GM19099 (cell line): ENCODE measurements at regions not wholly inside any gene's neighbourhood (a gene's known extent, or its start where the extent isn't known, plus 50 kb on each side); places are given as distances from the start of the nearest gene placed in this dataset.

Experiments used
- POLR2A ChIP-seq: IDR thresholded peaks from 3 replicates; pipeline ENCODE4 v1.6.1; 2011; ENCODE audit warnings: low read depth; ENCODE audit not compliant: insufficient read length; ENCODE audit errors: extremely low read depth

DNA sequence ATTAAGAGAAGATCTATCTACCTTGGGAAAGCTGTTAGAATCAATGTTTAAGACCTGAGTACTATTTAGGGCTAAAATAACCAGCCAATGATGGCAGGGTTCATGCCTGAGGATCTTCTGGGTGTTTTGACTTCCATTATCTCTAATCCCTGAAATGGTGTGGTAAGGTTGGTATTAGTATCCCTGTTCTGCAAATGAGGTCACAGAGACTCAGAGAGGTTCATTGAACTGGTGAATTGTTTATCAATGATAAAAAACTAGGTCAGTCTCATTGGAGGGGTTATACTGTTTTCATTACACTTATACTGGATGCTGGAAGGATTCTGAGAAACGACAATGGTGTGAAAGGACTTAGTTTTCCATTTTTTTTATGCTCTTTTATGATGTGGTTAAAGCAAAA is 264.8 kb downstream of the KLF5 start:
- TF ChIP-seq POLR2A, result no peak

DNA sequence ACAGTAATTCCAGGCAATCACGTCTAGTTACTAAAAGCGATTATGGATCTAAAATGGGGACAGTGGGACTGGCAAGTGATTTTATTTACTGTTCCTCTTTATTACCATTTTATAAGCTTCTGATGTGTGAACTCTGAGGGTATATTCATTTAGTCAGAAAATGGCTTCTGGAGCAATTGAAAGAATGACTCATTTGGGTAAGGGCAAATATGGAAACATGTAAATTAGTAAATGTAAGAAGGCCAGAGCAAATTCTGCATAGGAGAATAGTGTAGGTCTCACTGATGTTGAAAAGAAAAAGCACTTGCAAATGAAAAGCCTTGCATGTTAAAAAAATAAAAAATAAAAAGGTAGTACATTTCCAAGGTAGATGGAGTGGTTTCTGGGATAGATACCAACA is 262.2 kb downstream of the KLF5 start:
- TF ChIP-seq POLR2A, result no peak

DNA sequence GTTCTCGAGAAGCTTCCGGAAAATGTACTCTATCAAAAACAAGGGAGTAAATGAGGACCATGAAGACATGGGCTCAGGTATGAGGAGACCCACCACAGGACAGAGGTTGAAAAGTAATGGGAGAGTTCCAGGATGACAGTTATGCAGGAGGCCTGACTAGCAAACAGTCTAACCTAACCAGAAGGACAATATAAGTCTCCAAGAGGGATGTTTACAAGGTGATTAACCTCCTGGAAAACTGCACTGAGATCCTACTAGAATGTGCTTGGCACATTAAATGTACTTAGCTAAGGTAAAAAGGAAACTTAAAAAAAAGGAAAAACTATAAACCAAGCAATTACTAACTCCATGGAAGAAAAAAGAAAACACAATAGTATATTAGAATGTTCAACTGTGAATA is 258.3 kb downstream of the KLF5 start:
- TF ChIP-seq POLR2A, result no peak

DNA sequence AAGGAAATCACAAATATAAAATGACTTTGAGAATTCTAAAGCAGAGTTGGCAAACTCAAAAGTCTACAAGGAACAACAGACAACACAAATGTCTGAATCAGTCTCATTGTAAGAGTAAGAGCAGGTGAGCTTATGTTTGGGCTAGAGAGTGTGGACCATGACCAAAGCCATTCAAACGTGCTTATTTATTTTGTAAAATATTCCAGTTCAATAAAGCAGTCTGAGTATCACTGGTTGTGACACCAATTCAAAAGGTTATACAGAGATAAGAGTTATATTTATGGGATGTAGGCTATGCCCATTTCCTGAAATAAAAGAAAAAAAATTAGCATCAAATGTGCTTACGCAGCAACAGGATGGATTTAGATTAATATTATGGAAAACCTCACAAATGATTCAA is 251.6 kb downstream of the KLF5 start:
- no peak for TF ChIP-seq POLR2A

DNA sequence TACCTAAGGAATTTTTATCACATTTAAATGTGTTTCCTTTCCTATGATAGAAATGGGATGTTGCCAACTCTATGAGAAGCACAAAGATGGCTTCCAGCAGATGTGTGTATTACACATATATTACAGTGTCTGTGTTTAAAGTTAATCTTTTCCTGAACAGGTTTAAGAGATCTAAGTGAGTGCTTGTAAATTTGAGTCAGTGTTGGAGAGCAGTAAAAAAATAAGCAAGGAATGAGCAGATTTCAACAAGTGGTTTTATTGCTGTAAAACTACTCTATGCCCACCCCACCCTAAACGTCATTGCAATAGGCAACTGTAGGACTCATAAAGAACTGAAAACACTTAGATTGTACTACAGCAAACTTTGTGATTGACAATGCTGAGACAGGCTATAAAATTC is 248.7 kb downstream of the KLF5 start:
- no peak for TF ChIP-seq POLR2A

DNA sequence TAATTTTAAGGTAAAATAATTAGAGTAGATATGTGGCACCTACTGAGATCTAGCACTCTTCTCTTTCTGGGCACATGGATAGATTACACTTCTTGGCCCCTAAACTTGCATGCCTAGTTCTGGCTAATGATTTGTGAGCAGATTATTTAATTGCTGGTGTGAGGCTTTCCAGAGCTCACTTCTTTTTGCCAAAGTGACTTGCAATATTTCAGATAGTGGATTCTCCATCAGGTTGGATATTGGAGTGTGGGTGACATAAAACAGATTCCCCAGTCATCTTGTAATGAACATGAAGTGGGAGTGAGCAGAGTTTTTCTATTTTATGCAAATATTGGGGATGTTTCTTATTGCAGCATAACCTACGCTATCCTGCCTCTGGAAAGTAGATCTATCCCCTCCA is 247.9 kb downstream of the KLF5 start:
- TF ChIP-seq POLR2A, result no peak

DNA sequence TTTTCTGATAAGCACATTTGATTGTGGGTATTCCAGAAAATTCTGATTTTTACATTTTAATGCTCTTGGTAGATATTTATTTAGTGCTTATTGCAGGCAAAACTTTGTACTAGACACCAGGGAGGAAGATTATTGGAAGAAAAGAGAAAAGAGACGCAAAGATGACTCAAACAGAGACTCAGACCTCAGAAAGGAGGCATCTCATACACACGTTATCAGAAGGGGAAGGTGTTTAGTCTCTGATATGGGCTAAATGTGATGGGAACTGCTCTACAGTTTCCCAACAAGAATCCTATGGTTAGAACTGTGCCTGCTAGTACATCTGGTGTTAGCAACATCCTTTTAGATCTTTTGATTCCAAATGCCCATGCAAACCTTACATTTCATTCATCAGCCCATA is 245.6 kb downstream of the KLF5 start:
- no peak for TF ChIP-seq POLR2A

DNA sequence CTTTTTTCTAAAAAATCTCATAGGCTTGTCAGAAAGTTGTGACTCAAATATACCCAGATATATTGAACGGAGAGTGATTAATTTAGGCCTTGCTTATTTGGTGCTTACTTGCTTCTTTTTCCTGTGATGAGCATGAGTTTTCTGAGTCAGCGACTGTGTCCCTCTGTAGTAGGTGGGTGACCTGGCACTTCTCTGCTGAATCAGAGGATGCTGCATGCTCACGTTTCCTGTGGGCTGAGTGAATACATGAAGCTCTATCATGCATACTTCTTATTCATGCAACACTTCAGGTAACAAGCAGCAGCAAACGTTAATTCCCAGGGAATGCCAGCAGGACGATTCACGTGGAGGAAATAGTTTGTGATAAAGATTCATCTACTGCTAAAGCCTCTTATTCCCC is 245.0 kb downstream of the KLF5 start:
- TF ChIP-seq POLR2A, result no peak

DNA sequence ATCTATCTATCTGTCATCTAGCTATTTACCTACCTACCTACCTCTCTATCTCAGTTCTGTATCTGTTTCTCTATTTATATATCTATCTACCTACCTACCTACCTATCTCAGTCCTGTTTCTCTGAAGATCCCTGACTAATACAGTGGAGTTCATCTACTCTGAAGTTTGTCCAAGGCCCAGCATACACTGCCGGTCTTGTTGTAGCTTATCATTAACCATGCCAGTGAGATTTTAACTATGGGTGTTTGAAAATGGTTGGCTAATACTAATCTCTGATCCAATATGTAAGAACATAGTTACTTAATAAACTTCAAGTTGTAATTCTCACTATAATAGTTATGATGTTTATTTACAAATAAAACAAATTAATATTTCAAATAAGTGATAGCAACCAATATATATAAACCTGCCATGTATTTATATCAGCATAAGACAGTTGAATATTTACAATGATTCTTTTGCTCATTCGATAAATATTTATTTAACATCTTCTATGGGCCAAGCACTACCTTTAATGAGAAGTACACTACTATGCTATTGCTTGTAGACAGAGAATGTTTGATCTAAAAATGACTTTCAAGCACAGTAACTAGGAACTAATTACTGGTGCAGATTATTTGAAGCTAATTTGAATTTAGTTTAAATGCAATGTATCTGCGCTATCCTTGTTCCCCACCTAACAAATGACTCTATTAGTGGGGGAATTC is 242.1 kb downstream of the KLF5 start:
- no peak for TF ChIP-seq POLR2A

DNA sequence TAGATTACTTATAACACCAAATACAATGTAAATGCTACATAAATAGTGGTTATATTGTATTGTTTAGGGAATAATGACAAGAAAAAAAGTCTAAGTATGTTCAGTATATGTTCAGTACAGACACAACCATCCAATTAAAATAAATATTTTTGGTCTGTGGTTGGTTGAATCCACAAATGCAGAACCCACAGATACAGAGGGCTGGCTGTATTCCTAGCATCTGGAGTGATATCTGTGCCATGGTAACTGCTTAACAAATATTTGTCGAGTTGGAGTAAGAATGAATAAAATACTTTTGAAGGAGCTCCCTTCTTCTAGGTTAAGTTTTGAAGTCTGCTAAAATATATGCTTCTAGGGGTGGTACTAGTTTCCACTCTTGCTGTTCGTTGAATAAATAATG is 241.0 kb downstream of the KLF5 start:
- TF ChIP-seq POLR2A, result no peak

DNA sequence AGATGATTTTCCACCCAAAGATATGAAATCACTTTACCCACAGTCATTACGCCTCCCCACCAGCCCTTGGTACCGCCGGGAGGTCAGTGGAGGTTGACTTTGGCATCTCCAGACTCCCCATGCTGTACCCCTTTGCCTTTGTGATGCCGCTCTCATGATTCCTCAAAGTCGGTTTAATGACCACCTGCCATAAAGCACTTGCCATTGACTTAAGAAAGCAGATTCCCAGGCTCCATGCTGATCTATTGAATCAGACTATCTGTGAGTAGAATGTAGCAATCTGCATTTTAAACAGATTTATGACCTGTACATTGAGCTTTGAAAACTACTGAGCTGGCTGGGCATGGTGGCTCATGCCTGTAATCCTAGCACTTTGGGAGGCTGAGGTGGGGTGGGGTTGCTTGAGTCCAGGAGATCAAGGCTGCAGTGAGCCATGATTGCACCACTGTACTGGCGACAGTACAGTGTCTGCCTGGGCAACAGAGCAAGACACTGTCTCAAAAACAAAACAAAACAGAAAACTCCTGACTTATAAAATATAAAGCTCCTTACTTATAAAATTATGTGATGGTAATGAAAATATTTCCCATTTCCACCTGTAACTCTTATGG is 235.2 kb downstream of the KLF5 start:
- no peak for TF ChIP-seq POLR2A

DNA sequence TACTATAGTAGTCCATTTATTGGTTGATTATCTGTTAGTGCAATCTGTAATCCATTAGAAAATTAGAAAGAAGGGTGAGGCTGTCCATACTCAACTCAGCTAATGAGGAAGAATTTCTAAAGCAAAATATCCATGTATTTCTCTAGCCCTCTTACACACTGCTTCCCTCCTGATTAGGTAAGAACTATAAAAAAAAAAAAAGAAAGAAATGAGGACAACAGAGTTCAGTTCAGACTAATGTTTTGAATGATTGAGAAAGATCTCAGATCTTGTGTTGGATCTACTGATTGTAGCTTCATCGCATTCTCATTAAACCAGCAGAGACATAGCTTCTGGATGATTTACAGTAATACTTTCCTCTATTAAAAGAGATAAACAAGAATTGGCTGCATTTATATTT is 233.3 kb downstream of the KLF5 start:
- no peak for TF ChIP-seq POLR2A

DNA sequence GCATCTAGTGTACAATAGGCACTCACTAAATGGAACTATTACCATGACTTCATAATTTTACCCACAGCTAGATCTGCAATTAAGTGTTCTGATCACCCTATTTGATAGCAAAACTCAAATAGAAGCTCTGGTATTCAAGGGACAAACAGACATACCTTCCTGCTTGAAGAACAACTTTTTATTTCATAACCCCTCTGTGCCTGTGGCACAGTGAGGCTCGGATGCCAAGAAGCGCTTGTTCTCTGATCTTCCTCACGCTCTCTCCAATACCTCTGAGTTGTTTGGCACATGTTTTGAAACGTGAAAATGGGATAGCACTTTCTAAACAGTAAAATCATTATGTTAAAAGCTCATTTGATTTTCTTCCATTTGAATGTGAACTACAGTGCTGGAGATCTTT is 232.0 kb downstream of the KLF5 start:
- no peak for TF ChIP-seq POLR2A

DNA sequence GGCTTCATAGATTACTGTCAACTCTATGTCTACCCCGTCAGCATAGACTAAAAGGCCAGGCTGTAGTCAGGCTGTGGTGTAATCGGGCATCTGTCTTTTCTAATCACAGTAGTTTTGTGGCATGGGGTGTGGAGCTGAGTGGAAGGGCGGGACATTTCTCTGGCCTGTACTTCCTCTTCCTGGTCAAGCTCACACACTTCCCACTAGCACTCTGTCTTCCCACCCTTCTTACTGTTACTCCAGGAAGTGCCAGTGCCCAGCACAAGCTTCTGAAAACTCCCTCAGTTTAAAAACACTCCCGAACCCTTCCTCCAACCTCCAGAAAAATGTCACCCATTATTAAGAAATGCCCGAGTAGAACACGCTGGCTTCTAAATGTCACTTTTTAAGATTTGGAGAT is 229.8 kb downstream of the KLF5 start:
- TF ChIP-seq POLR2A, result no peak

DNA sequence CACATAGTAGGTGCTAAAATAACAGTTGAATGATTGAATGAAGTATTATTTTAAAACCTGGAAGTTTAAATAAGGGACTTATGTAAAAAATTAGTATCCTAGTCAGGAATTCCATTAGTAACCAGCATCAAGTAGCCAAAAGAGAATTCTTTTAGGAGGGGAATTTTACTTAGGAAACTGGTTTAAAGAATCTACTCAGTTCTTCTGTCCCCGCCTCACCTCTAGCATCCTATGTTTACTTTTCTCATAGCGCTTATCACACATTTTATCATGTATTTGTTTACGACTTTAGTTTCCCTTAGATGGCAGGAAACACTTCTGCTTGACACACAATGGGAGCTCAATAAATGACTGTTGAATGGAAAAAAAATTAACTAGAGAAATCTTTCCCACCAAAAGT is 229.0 kb downstream of the KLF5 start:
- no peak for TF ChIP-seq POLR2A

DNA sequence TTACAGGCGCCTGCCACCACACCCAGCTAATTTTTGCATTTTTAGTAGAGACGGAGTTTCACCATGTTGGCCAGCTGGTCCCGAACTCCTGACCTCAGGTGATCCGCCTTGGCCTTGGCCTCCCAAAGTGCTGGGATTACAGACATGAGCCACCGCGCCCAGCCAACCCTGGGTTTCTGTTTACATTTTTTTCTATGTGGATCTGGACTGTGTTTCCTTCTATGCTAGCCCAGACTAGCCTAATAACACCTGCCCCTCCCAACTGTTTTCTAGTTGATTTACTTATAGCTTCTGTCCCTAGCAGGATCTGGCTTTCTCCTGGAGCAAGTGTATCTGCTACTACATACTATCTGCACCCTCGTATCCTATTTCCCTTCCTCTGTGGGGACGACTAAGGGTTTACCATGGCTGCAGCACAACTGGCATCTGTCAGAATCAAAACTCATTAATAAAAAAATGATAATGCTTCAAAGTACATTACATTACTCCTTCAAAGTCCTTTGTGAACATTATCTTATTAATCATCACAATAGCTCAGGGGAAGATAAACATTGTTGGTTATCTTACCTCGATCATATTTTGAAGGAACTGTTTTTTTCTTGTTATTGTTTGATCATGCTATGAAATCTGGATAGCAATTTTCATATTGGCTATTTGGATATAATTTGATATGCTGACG is 228.3 kb downstream of the KLF5 start:
- no peak for TF ChIP-seq POLR2A
